ENCODE measurements at regions not wholly inside any gene's neighbourhood (a gene's known extent, or its start where the extent isn't known, plus 50 kb on each side); places are given as distances from the start of the nearest gene placed in this dataset.

DNA sequence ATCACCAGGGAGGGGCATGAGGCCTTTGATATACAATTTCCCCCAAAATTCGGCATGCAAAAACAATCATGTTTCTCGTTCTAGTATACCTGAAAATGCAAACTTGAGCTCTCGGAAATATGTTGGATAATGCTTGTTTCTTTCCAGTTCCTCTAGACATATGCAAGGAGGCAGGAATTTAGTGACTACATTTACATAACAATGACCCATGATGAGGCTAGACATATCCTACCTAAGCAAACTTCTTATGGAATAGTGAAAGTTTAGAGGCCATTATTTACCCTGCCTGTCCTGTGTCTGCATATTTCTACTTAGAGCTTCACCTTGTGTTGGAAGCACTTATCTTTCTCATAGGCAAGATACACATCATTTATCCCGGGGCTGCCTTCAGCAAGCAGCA is 514.6 kb downstream of the KCNJ2 start:
- no peak for DNase-seq (ENCODE audit: low read depth, low spot score)
- H3K27me3 ChIP-seq (ENCODE audit: control insufficient read depth, insufficient read depth, low read length), result no peaks in the 10 kb centered on the region; the same call in 1 of the 2 replicates
- no peaks in the 10 kb centered on the region for H3K4me1 ChIP-seq (ENCODE audit: control insufficient read depth, insufficient read depth, low read length)
- intact Hi-C loops (cut with micrococcal nuclease; ENCODE audit: unreplicated experiment) (no loop called here), in situ Hi-C loops (cut with HindIII; ENCODE audit: low pct_unique_long_range_greater_than_20kb, low sequenced_read_pairs) (no loop called here)
- H3K36me3 ChIP-seq (ENCODE audit: control insufficient read depth, insufficient read depth, low read length), result no peaks in the 10 kb centered on the region
- no peak overlapping the region for H3K4me3 ChIP-seq (ENCODE audit: low read depth in 2 of 2, low read length in 2 of 2)
- POLR2A ChIA-PET, result no interaction called here
- BruUV-seq (replicated peaks), result no TSS peak
- TF ChIP-seq SIN3A (IDR thresholded peaks at IDR 0.05; ENCODE audit: borderline replicate concordance, insufficient read depth, low read depth, low read length), result no peak
- TF ChIP-seq REST (IDR thresholded peaks at IDR 0.05; ENCODE audit: insufficient read depth in 1 of 2, low read depth in 2 of 2, low read length in 1 of 2), result no peak
- TF ChIP-seq CTCF (IDR thresholded peaks at IDR 0.05), result no peak
- no peak for TF ChIP-seq POLR2AphosphoS5 (IDR thresholded peaks at IDR 0.05; ENCODE audit: low read depth, low read length)
- TF ChIP-seq TCF7L2 (IDR thresholded peaks at IDR 0.05; ENCODE audit: low read depth, low read length), result no peak
- ATAC-seq, result no peak
- CTCF ChIA-PET, result no interaction called here
- no peak overlapping the region for H3K27ac ChIP-seq (ENCODE audit: low read length)
- no peaks in the 10 kb centered on the region for H3K9me3 ChIP-seq (ENCODE audit: control insufficient read depth, insufficient read depth, low read depth, low read length)

GRCh38 chr17:70687421-70687820 is 518.1 kb downstream of the KCNJ2 start:
- no peak for ATAC-seq
- H3K27me3 ChIP-seq (ENCODE audit: control insufficient read depth, insufficient read depth, low read length), result no peaks in the 10 kb centered on the region
- ChIA-PET CTCF (no interaction called here), POLR2A (no interaction called here)
- no peaks in the 10 kb centered on the region for H3K4me1 ChIP-seq (ENCODE audit: control insufficient read depth, insufficient read depth, low read length)
- intact Hi-C loops (cut with micrococcal nuclease; ENCODE audit: unreplicated experiment), result no loop called here
- H3K4me3 ChIP-seq (ENCODE audit: low read depth in 2 of 2, low read length in 2 of 2), result no peak overlapping the region
- in situ Hi-C loops (cut with HindIII; ENCODE audit: low pct_unique_long_range_greater_than_20kb, low sequenced_read_pairs), result no loop called here
- TF ChIP-seq CTCF (IDR thresholded peaks at IDR 0.05), result no peak
- TF ChIP-seq REST (IDR thresholded peaks at IDR 0.05; ENCODE audit: insufficient read depth in 1 of 2, low read depth in 2 of 2, low read length in 1 of 2), result no peak
- TF ChIP-seq TCF7L2 (IDR thresholded peaks at IDR 0.05; ENCODE audit: low read depth, low read length), result no peak
- no peak for TF ChIP-seq POLR2AphosphoS5 (IDR thresholded peaks at IDR 0.05; ENCODE audit: low read depth, low read length)
- no peak for TF ChIP-seq SIN3A (IDR thresholded peaks at IDR 0.05; ENCODE audit: borderline replicate concordance, insufficient read depth, low read depth, low read length)
- H3K9me3 ChIP-seq (ENCODE audit: control insufficient read depth, insufficient read depth, low read depth, low read length), result no peaks in the 10 kb centered on the region
- no peak overlapping the region for H3K27ac ChIP-seq (ENCODE audit: low read length)
- BruUV-seq (replicated peaks), result no TSS peak
- H3K36me3 ChIP-seq (ENCODE audit: control insufficient read depth, insufficient read depth, low read length), result no peaks in the 10 kb centered on the region
- DNase-seq (ENCODE audit: low read depth, low spot score), result no peak

Data from Panc1 (cell line).